H1 (cell line): ENCODE measurements at regions not wholly inside any gene's neighbourhood (a gene's known extent, or its start where the extent isn't known, plus 50 kb on each side); places are given as distances from the start of the nearest gene placed in this dataset.

Experiments
- CTCF ChIA-PET: fragments of 300-600 bp; sonication (Branson Sonifier 250); formaldehyde crosslinking; loops from one replicate; lab custom pipeline; 2021; ENCODE audit not compliant: partially characterized antibody; lab: Charles Lee
- POLR2A ChIA-PET: fragments of 300-600 bp; sonication (Branson Sonifier 250); formaldehyde crosslinking; loops from one replicate; lab custom pipeline; 2021; ENCODE audit warnings: inconsistent platforms; ENCODE audit not compliant: partially characterized antibody; lab: Charles Lee
- DNase-seq, 2 experiments: peaks; one replicate each; pipeline versions ENCODE4 v3.0.0 to v3.0.0-alpha.2; 2010 to 2022; ENCODE audit warnings: low spot score in 2 of 2, low read depth in 1 of 2, mixed read lengths in 1 of 2
- FAIRE-seq: peaks from 2 replicates; lab custom pipeline; 2011; peaks lifted over from hg19 to GRCh38; lab: Jason Lieb, UNC
- H2AFZ ChIP-seq: 2 replicates; pipeline ENCODE4 v1.8.1; 2012; ENCODE audit warnings: low read length, inconsistent platforms
- H2AK5ac ChIP-seq: 2 replicates; pipeline ENCODE4 v1.6.1; 2013; ENCODE audit warnings: low read depth, low read length
- H2BK120ac ChIP-seq: replicated peaks from 2 replicates; pipeline ENCODE3; 2013; ENCODE audit warnings: low read depth, low read length, inconsistent platforms
- H2BK12ac ChIP-seq: 2 replicates; pipeline ENCODE4 v1.6.1; 2013; ENCODE audit warnings: low read depth, low read length
- H2BK15ac ChIP-seq: 2 replicates; pipeline ENCODE4 v1.6.1; 2013; ENCODE audit warnings: low read length
- H2BK20ac ChIP-seq: 2 replicates; pipeline ENCODE4 v1.6.1; 2013; ENCODE audit warnings: low read length
- H2BK5ac ChIP-seq: 2 replicates; pipeline ENCODE4 v1.6.1; 2013; ENCODE audit warnings: low read depth, low read length
- H3K14ac ChIP-seq: 2 replicates; pipeline ENCODE4 v1.6.1; 2013; ENCODE audit warnings: inconsistent platforms; ENCODE audit not compliant: insufficient read length
- H3K18ac ChIP-seq: 2 replicates; pipeline ENCODE4 v1.6.1; 2013; ENCODE audit warnings: low read length; ENCODE audit errors: extremely low read depth
- H3K23ac ChIP-seq: 2 replicates; pipeline ENCODE4 v1.6.1; 2013; ENCODE audit warnings: inconsistent platforms; ENCODE audit not compliant: insufficient read length
- H3K23me2 ChIP-seq: 2 replicates; pipeline ENCODE4 v1.6.1; 2013; ENCODE audit warnings: low read depth, low read length
- H3K27ac ChIP-seq: 2 replicates; pipeline ENCODE4 v1.6.1; 2011; ENCODE audit warnings: low read depth, low read length, inconsistent platforms
- H3K27me3 ChIP-seq, 4 experiments: replicated peaks in 1 of 4; 1 replicate in 1 of 4; 2 replicates in 3 of 4; pipeline versions ENCODE4 v1.6.1 to v1.8.1; 2011 to 2013; ENCODE audit warnings: low read length in 3 of 4, mild to moderate bottlenecking in 3 of 4, inconsistent platforms in 2 of 4, mixed read lengths in 2 of 4, moderate library complexity in 1 of 4; ENCODE audit not compliant: control insufficient read depth in 3 of 4, insufficient read depth in 3 of 4; ENCODE audit errors: extremely low read depth in 1 of 4
- H3K36me3 ChIP-seq, 4 experiments: 2 replicates each; pipeline versions ENCODE4 v1.6.1 to v1.8.1; 2011 to 2013; ENCODE audit warnings: mild to moderate bottlenecking in 4 of 4, low read length in 3 of 4, moderate library complexity in 2 of 4, control low read depth in 1 of 4, inconsistent platforms in 1 of 4; ENCODE audit not compliant: insufficient read depth in 4 of 4, control insufficient read depth in 2 of 4
- H3K4ac ChIP-seq: replicated peaks from 2 replicates; pipeline ENCODE3; 2013; ENCODE audit warnings: low read length, low read depth, mixed read lengths, inconsistent platforms; ENCODE audit not compliant: insufficient read length
- H3K4me1 ChIP-seq, 4 experiments: replicated peaks in 1 of 4; 1 replicate in 1 of 4; 2 replicates in 3 of 4; pipeline versions ENCODE4 v1.6.1 to v1.8.1; 2011 to 2013; ENCODE audit warnings: low read length in 3 of 4, inconsistent platforms in 2 of 4, mixed read lengths in 1 of 4; ENCODE audit not compliant: insufficient read depth in 4 of 4, control insufficient read depth in 3 of 4
- H3K4me2 ChIP-seq, 2 experiments: 2 replicates each; pipeline versions ENCODE4 v1.6.1 to v1.8.1; 2011 to 2013; ENCODE audit warnings: low read depth in 2 of 2, low read length in 2 of 2, control low read depth in 1 of 2, inconsistent platforms in 1 of 2, mild to moderate bottlenecking in 1 of 2; ENCODE audit not compliant: insufficient read depth in 1 of 2
- H3K4me3 ChIP-seq, 4 experiments: fragments of 200-600, 300-600 bp in 1 of 4; sonication (generic), shearing (Covaris generic), sonication (Bioruptor Twin) in 1 of 4; 2 replicates each; pipeline versions ENCODE4 v1.5.1 to v1.8.1; 2011 to 2016; ENCODE audit warnings: low read length in 4 of 4, low read depth in 3 of 4, control low read depth in 2 of 4, inconsistent platforms in 2 of 4, mild to moderate bottlenecking in 2 of 4, mixed read lengths in 1 of 4, moderate library complexity in 1 of 4; ENCODE audit not compliant: insufficient read depth in 2 of 4; ENCODE audit errors: extremely low read depth in 1 of 4
- H3K56ac ChIP-seq: replicated peaks from 2 replicates; pipeline ENCODE3; 2013; ENCODE audit warnings: low read depth, mild to moderate bottlenecking, mixed read lengths, low read length, inconsistent platforms; ENCODE audit not compliant: insufficient read length
- H3K79me1 ChIP-seq: 2 replicates; pipeline ENCODE4 v1.6.1; 2013; ENCODE audit warnings: low read depth, low read length, control low read depth
- H3K79me2 ChIP-seq, 2 experiments: 2 replicates each; pipeline versions ENCODE4 v1.6.1 to v1.8.1; 2012 to 2013; ENCODE audit warnings: low read length in 2 of 2, mild to moderate bottlenecking in 2 of 2, inconsistent platforms in 1 of 2; ENCODE audit not compliant: insufficient read depth in 2 of 2, control insufficient read depth in 1 of 2
- H3K9ac ChIP-seq, 4 experiments: replicated peaks in 1 of 4; 1 replicate in 1 of 4; 2 replicates in 3 of 4; pipeline versions ENCODE4 v1.6.1 to v1.8.1; 2011 to 2013; ENCODE audit warnings: low read depth in 3 of 4, low read length in 3 of 4, control low read depth in 2 of 4, mild to moderate bottlenecking in 2 of 4, moderate library complexity in 2 of 4, inconsistent platforms in 1 of 4; ENCODE audit errors: extremely low read depth in 1 of 4
- H3K9me3 ChIP-seq, 2 experiments: 2 replicates each; pipeline versions ENCODE4 v1.6.1 to v1.8.1; 2012 to 2013; ENCODE audit warnings: mild to moderate bottlenecking in 2 of 2, moderate library complexity in 2 of 2, control low read depth in 1 of 2, inconsistent platforms in 1 of 2, low read depth in 1 of 2, low read length in 1 of 2, mixed read lengths in 1 of 2; ENCODE audit not compliant: insufficient read depth in 2 of 2
- H4K20me1 ChIP-seq, 2 experiments: replicated peaks in 1 of 2; 2 replicates each; pipeline versions ENCODE3 to v1.8.1; 2011 to 2013; ENCODE audit warnings: inconsistent platforms in 2 of 2, low read length in 2 of 2, mild to moderate bottlenecking in 1 of 2; ENCODE audit not compliant: insufficient read depth in 2 of 2, control insufficient read depth in 1 of 2
- H4K5ac ChIP-seq: 2 replicates; pipeline ENCODE4 v1.6.1; 2013; ENCODE audit warnings: low read length, low read depth, mixed read lengths, inconsistent platforms; ENCODE audit not compliant: insufficient read length
- H4K8ac ChIP-seq: 2 replicates; pipeline ENCODE4 v1.8.0; 2013; ENCODE audit warnings: mild to moderate bottlenecking, moderate library complexity, low read length, inconsistent platforms; ENCODE audit not compliant: insufficient read depth; ENCODE audit errors: extremely low read depth
- H4K91ac ChIP-seq: replicated peaks from 2 replicates; pipeline ENCODE3; 2013; ENCODE audit warnings: low read length, mixed read lengths, inconsistent platforms; ENCODE audit not compliant: insufficient read length
- ATF3 ChIP-seq: IDR thresholded peaks from 2 replicates; pipeline ENCODE4 v1.6.1; 2011; ENCODE audit warnings: low read depth, mild to moderate bottlenecking, low read length; ENCODE audit not compliant: insufficient read depth
- WGBS, 2 experiments: shearing (Covaris generic) in 1 of 2; methylation state at CpG; one replicate each; pipeline versions ENCODE4 v1.1.6 to v1.1.7; 2013 to 2015; ENCODE audit warnings: low lambda C conversion rate in 2 of 2, mixed read lengths in 2 of 2, inconsistent platforms in 1 of 2, low coverage in 1 of 2, missing lambda C conversion rate in 1 of 2; ENCODE audit not compliant: insufficient replicate concordance in 2 of 2, insufficient coverage in 1 of 2, insufficient read length in 1 of 2; ENCODE audit errors: extremely low coverage in 1 of 2, missing lambda C conversion rate in 1 of 2; 5-methylcytosine and 5-hydroxymethylcytosine counted together

DNA sequence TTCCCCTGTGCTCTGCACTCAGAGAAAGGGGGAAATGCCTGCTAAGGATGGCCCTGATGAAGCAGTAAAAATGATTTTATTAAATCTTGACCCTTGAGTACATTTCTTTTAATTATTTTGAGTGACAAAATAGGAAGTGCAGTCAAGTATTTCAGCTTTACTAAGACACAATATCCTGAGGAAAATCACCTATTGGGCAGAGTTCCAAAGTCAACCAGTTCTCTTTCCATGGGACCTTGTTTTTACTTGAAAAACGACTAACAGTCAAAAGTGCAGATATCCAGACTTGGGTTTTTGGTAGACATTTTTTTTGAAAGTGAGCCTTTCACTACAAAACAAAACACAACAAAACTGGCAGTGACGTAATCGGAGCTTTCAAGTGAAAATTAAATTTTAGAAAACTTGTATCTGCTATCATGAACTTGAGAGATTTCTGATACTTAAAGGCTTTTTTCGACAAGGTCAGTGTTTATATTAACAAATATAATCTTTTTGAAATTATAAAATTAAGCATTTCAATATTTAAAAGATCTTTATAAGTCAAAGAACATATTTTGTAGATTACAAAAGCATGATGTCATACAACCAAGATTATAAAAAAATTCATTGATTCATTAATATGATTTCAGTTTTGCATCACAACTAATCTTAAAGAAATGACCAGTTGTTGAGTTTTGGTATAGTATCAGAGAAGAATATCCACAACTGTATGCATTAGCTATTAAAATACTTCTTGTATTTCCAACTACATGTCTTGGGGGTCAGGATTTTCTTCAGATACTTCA is 513.8 kb upstream of the AKR1E2 start:
- no peaks in the 10 kb centered on the region for H3K4me1 ChIP-seq
- no peak overlapping the region for H3K4me2 ChIP-seq
- no peak overlapping the region for H2BK120ac ChIP-seq
- no peak overlapping the region for H3K14ac ChIP-seq
- 98% methylated on average over 4 of the region's 4 CpGs; no CpG with 5 or more reads in 1 of the 2 experiments for WGBS, 2 experiments
- no peak overlapping the region for H3K9ac ChIP-seq
- H3K23me2 ChIP-seq: no peaks in the 10 kb centered on the region
- no peak overlapping the region for H3K27ac ChIP-seq
- no peak for TF ChIP-seq ATF3
- no peak overlapping the region for H4K5ac ChIP-seq
- no peak overlapping the region for H2AFZ ChIP-seq
- H3K79me1 ChIP-seq: no peaks in the 10 kb centered on the region
- no peak overlapping the region for H2BK12ac ChIP-seq
- H2BK20ac ChIP-seq: no peak overlapping the region
- no peaks in the 10 kb centered on the region for H3K36me3 ChIP-seq
- H2BK5ac ChIP-seq: no peak overlapping the region
- no peak for FAIRE-seq
- DNase-seq: no peak
- POLR2A ChIA-PET: no interaction called here
- H3K56ac ChIP-seq: no peak overlapping the region
- H3K18ac ChIP-seq: no peak overlapping the region
- H4K91ac ChIP-seq: no peak overlapping the region
- H3K27me3 ChIP-seq: no peaks in the 10 kb centered on the region
- H3K9me3 ChIP-seq: no peaks in the 10 kb centered on the region
- H2BK15ac ChIP-seq: no peak overlapping the region
- no peaks in the 10 kb centered on the region for H4K20me1 ChIP-seq
- H2AK5ac ChIP-seq: no peak overlapping the region
- no peak overlapping the region for H3K23ac ChIP-seq
- H3K4ac ChIP-seq: no peak overlapping the region
- H3K79me2 ChIP-seq: no peaks in the 10 kb centered on the region
- no peak overlapping the region for H4K8ac ChIP-seq
- no peak overlapping the region for H3K4me3 ChIP-seq
- CTCF ChIA-PET: interaction anchor here (1.6 kb wide), 1 partner anchor 11 kb away, joined by 3 read pairs; no protein-coding TSS in a partner anchor
